PC-9 (cell line): ENCODE measurements at regions not wholly inside any gene's neighbourhood (a gene's known extent, or its start where the extent isn't known, plus 50 kb on each side); places are given as distances from the start of the nearest gene placed in this dataset.

Experiments used
- BruUV-seq: library from RNA; stranded (reverse); fragments of 400-500 nt; replicated peaks from 2 replicates; lab custom pipeline; 2021; lab: Mats Ljungman, UMichigan
- CTCF ChIA-PET: fragments of 300-600 bp; sonication (Branson Sonifier 250); formaldehyde crosslinking; loops from one replicate; lab custom pipeline; 2022; ENCODE audit warnings: antibody characterized with exemption; lab: Charles Lee
- POLR2A ChIA-PET: fragments of 300-600 bp; sonication (Branson Sonifier 250); formaldehyde crosslinking; loops from one replicate; lab custom pipeline; 2022; ENCODE audit warnings: antibody characterized with exemption; ENCODE audit not compliant: unreplicated experiment; lab: Charles Lee
- DNase-seq, 2 experiments: peaks; one replicate each; pipeline versions ENCODE4 v3.0.0 to v3.0.0-alpha.2; 2015 to 2022; ENCODE audit warnings: mixed read lengths in 1 of 2
- H2AFZ ChIP-seq: fragments of 200-600 bp; sonication (generic); 2 replicates; pipeline ENCODE4 v1.8.1; 2017; ENCODE audit warnings: antibody characterized with exemption
- H3F3A ChIP-seq: fragments of 200-600 bp; sonication (generic); 2 replicates; pipeline ENCODE4 v1.8.1; 2017; ENCODE audit warnings: antibody characterized with exemption, mild to moderate bottlenecking, low read depth; ENCODE audit not compliant: insufficient read depth
- H3K27ac ChIP-seq: fragments of 200-600 bp; sonication (generic); 2 replicates; pipeline ENCODE4 v1.6.1; 2016; ENCODE audit warnings: mixed run types
- H3K27me3 ChIP-seq: fragments of 200-600 bp; sonication (generic); 2 replicates; pipeline ENCODE4 v1.6.1; 2016; ENCODE audit warnings: low read depth, mixed run types; ENCODE audit not compliant: insufficient read depth
- H3K36me3 ChIP-seq: fragments of 200-600 bp; sonication (generic); 2 replicates; pipeline ENCODE4 v1.6.1; 2016; ENCODE audit warnings: low read depth, mixed run types
- H3K4me1 ChIP-seq: fragments of 200-600 bp; sonication (generic); replicated peaks from 2 replicates; pipeline ENCODE4 v1.6.1; 2016; ENCODE audit warnings: mixed run types; ENCODE audit not compliant: insufficient read depth
- H3K4me2 ChIP-seq: fragments of 200-600 bp; sonication (generic); 2 replicates; pipeline ENCODE4 v1.6.1; 2017; ENCODE audit warnings: mixed run types
- H3K4me3 ChIP-seq: fragments of 200-600 bp; sonication (generic); 2 replicates; pipeline ENCODE4 v1.6.1; 2016; ENCODE audit warnings: mixed run types
- H3K79me2 ChIP-seq: fragments of 200-600 bp; sonication (generic); 2 replicates; pipeline ENCODE4 v1.6.1; 2017; ENCODE audit warnings: low read depth, mixed run types
- H3K9me2 ChIP-seq: fragments of 200-600 bp; sonication (generic); 2 replicates; pipeline ENCODE4 v1.8.1; 2017; ENCODE audit warnings: mild to moderate bottlenecking; ENCODE audit not compliant: insufficient read depth
- H3K9me3 ChIP-seq: fragments of 200-600 bp; sonication (generic); 2 replicates; pipeline ENCODE4 v1.8.1; 2016; ENCODE audit warnings: low read depth; ENCODE audit not compliant: insufficient read depth
- H4K20me1 ChIP-seq: fragments of 200-600 bp; sonication (generic); 2 replicates; pipeline ENCODE4 v1.8.1; 2017; ENCODE audit not compliant: insufficient read depth
- CTCF ChIP-seq: fragments of 200-600 bp; sonication (generic); conservative IDR thresholded peaks from 2 replicates; pipeline ENCODE4 v1.6.1; 2017; ENCODE audit warnings: mixed run types, antibody characterized with exemption, mild to moderate bottlenecking, moderate library complexity
- EZH2 ChIP-seq: fragments of 200-600 bp; sonication (generic); IDR thresholded peaks from 2 replicates; pipeline ENCODE4 v1.8.0; 2017; ENCODE audit warnings: antibody characterized with exemption, low read depth
- intact Hi-C: fragments of 100-400 bp; cut with micrococcal nuclease; formaldehyde crosslinking; loops from one replicate; pipeline ENCODE4 v1.10.0; 2022; ENCODE audit not compliant: unreplicated experiment

DNA sequence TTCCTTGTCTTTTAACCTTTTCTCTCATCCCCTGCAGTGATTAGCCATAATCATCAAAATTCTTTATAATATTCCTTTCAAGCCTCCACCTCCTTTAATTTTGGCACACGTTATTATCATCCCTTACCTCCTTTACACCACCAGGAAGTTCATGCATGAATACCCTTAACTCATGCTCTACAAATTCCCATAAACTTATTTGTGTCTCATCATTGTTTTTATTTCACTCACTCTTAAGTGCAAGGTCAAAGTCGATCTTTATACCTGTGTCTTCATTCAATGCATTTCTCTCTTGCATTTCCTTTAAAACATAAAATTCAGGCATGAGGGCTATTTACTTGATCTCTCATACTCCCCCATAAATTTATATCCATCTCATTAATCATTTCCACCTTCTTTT is 1064.6 kb upstream of the CADM2 start:
- no peak overlapping the region for H2AFZ ChIP-seq
- no peaks in the 10 kb centered on the region for H3K9me2 ChIP-seq
- BruUV-seq: no TSS peak
- no peaks in the 10 kb centered on the region for H3F3A ChIP-seq
- H3K4me2 ChIP-seq: no peak overlapping the region
- H3K4me1 ChIP-seq: no peaks in the 10 kb centered on the region
- no peaks in the 10 kb centered on the region for H3K36me3 ChIP-seq
- no peak overlapping the region for H3K27ac ChIP-seq
- intact Hi-C loops: no loop called here
- POLR2A ChIA-PET: no interaction called here
- no peaks in the 10 kb centered on the region for H3K9me3 ChIP-seq
- no peaks in the 10 kb centered on the region for H3K27me3 ChIP-seq
- no peak for DNase-seq
- CTCF ChIA-PET: no interaction called here
- no peak for TF ChIP-seq EZH2
- no peak for TF ChIP-seq CTCF
- H4K20me1 ChIP-seq: no peaks in the 10 kb centered on the region
- no peaks in the 10 kb centered on the region for H3K79me2 ChIP-seq
- H3K4me3 ChIP-seq: no peak overlapping the region

- Histone ChIP-seq H3K36me3 (no peaks in the 10 kb centered on the region), H3F3A (no peaks in the 10 kb centered on the region), H3K27me3 (no peaks in the 10 kb centered on the region), H3K4me1 (no peaks in the 10 kb centered on the region), H3K79me2 (no peaks in the 10 kb centered on the region), H2AFZ (no peak overlapping the region), H3K4me2 (no peak overlapping the region), H4K20me1 (no peaks in the 10 kb centered on the region), H3K9me3 (no peaks in the 10 kb centered on the region), H3K4me3 (no peak overlapping the region), H3K27ac (no peak overlapping the region), H3K9me2 (no peaks in the 10 kb centered on the region)
- TF ChIP-seq CTCF (no peak), EZH2 (no peak)
- intact Hi-C loops: no loop called here
- no TSS peak for BruUV-seq
- no peak for DNase-seq
- ChIA-PET POLR2A (no interaction called here), CTCF (no interaction called here)
Measured at GRCh38 chr3:83895892-83896291, 1062.9 kb upstream of the CADM2 start.

DNA sequence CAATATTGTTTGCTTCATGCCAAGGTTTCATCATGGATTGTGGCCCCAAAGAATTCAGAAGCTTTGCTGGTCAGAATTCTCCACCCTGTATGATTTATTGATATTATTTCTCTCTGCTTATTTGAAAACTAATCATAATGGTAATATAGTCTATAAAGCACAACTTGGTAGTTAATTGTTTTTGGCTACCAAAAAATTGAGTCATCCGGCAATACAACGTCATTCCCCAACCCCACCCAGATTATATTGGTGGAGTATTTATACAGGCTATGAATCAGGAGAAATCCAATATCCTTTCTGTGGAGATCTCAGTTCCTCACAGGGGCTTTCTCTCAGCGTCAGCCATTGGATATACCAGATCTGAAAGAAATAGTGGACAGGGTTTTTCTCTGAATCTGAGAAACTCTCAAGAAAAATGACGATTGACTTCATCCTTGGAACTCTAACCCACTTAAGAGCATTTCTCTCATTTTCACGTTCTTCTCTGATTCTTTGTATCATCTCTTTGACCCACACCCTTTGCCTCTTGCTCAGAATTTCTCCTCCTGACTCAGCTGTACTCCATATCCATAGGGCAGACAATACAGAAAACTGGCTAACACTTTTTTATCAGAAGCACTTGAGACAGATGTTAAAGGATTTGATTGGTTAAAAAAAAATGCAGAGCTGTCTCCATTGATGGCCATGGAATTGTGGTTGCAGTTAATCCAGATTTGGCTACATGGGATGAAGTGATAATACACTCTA is 1055.8 kb upstream of the CADM2 start:
- BruUV-seq: no TSS peak
- Histone ChIP-seq H3K4me3 (no peak overlapping the region), H3K27me3 (no peaks in the 10 kb centered on the region), H3K9me2 (no peaks in the 10 kb centered on the region), H3K9me3 (no peaks in the 10 kb centered on the region), H3K36me3 (no peaks in the 10 kb centered on the region), H3K4me2 (no peak overlapping the region), H3F3A (no peaks in the 10 kb centered on the region), H3K27ac (no peak overlapping the region), H2AFZ (no peak overlapping the region), H3K79me2 (no peaks in the 10 kb centered on the region), H3K4me1 (no peaks in the 10 kb centered on the region), H4K20me1 (no peaks in the 10 kb centered on the region)
- TF ChIP-seq CTCF (no peak), EZH2 (no peak)
- intact Hi-C loops: no loop called here
- DNase-seq: no peak
- CTCF ChIA-PET: no interaction called here
- POLR2A ChIA-PET: interaction anchor here (0.6 kb wide), 1 partner anchor 34 kb away, joined by 8 read pairs; no protein-coding TSS in a partner anchor
